ENCODE measurements at regions not wholly inside any gene's neighbourhood (a gene's known extent, or its start where the extent isn't known, plus 50 kb on each side); places are given as distances from the start of the nearest gene placed in this dataset.

GRCh38 chr3:106117490-106117858 lies 248.7 kb upstream of the CBLB start:
- no peak for TF ChIP-seq CTCF (IDR thresholded peaks at IDR 0.05; ENCODE audit: unreplicated experiment)
- peaks cover 7% of the 10 kb centered on the region for H3K4me1 Mint-ChIP-seq (ENCODE audit: unreplicated experiment)
- no peak overlapping the region for H3K27ac Mint-ChIP-seq (ENCODE audit: unreplicated experiment)
- no peak overlapping the region for H3K4me3 Mint-ChIP-seq (ENCODE audit: unreplicated experiment)
- no peaks in the 10 kb centered on the region for H3K36me3 Mint-ChIP-seq (ENCODE audit: low read depth, unreplicated experiment)
- DNase-seq (ENCODE audit: low spot score), result no peak
- H3K9me3 Mint-ChIP-seq (ENCODE audit: unreplicated experiment), result peaks cover 4% of the 10 kb centered on the region
- no peaks in the 10 kb centered on the region for H3K27me3 Mint-ChIP-seq (ENCODE audit: unreplicated experiment)

DNA sequence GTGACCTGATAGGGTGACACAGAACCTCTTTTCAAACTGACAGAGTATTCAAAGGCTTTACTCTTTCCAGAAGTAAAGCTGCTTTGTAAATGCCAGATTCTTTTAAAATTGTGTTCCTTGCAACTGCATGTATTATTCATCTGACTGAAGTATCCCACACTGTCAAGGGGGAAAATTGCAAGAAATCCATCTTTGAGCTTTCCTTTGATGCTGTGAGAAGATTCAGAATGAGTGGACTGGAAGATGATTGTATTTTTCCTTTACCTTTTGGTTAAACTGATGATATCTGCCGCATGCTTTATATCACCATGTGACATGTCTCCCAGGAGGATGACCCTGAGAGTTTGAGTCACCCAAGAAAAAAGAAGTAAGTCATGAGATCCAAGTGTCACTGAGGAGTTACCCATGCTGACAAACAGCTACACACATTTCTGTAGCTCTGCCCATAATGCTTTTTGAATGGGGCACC lies 250.8 kb upstream of the CBLB start:
- Mint-ChIP-seq H3K27ac (ENCODE audit: unreplicated experiment) (no peak overlapping the region), H3K4me1 (ENCODE audit: unreplicated experiment) (peaks cover 7% of the 10 kb centered on the region), H3K9me3 (ENCODE audit: unreplicated experiment) (no peaks in the 10 kb centered on the region), H3K36me3 (ENCODE audit: low read depth, unreplicated experiment) (no peaks in the 10 kb centered on the region), H3K27me3 (ENCODE audit: unreplicated experiment) (no peaks in the 10 kb centered on the region), H3K4me3 (ENCODE audit: unreplicated experiment) (no peak overlapping the region)
- TF ChIP-seq CTCF (IDR thresholded peaks at IDR 0.05; ENCODE audit: unreplicated experiment), result no peak
- DNase-seq (ENCODE audit: low spot score), result no peak

- no peak overlapping the region for H3K27ac Mint-ChIP-seq (ENCODE audit: unreplicated experiment)
- no peak overlapping the region for H3K4me3 Mint-ChIP-seq (ENCODE audit: unreplicated experiment)
- no peak for TF ChIP-seq CTCF (IDR thresholded peaks at IDR 0.05; ENCODE audit: unreplicated experiment)
- no peaks in the 10 kb centered on the region for H3K27me3 Mint-ChIP-seq (ENCODE audit: unreplicated experiment)
- no peaks in the 10 kb centered on the region for H3K36me3 Mint-ChIP-seq (ENCODE audit: low read depth, unreplicated experiment)
- no peaks in the 10 kb centered on the region for H3K9me3 Mint-ChIP-seq (ENCODE audit: unreplicated experiment)
- no peak for DNase-seq (ENCODE audit: low spot score)
- H3K4me1 Mint-ChIP-seq (ENCODE audit: unreplicated experiment), result peaks cover 7% of the 10 kb centered on the region
Measured at GRCh38 chr3:106120356-106120755, 251.5 kb upstream of the CBLB start.

DNA sequence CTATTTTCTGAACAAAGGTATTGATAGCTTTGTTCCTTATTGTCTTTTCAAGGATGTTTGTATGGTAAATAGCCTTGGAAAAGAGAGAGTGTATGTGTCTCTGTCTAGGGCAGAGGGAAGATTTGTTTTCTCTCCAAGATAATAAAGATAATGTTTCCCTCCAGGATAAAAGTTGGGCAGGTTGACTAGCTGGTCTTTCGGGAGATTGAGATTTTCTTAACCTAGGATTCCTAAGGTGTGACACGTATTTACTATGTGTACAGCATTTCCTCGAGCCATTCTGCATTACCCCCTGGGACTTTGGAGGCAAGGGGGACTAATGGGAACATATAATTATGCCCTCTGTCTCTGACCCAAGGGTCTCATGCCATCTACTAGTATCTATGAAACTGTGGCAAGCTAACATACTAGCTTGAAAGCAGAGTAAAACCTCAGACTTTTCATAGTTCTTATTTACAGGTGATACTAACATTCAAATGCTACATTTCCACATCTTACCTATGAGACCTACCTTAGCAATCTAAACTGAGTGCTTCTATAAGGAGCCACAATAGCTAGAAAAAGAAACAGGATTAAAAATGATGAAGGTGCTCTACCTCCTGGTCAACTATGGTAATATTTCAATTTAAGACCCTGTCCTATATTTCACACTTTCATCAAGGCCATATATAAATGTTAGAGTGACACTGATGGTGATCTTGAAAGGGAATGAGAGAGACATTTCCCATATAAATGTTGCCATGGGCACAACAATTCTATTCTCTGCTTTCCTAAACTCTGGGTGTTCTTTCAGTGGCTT lies 252.9 kb upstream of the CBLB start:
- Mint-ChIP-seq H3K9me3 (ENCODE audit: unreplicated experiment) (no peaks in the 10 kb centered on the region), H3K27me3 (ENCODE audit: unreplicated experiment) (no peaks in the 10 kb centered on the region), H3K36me3 (ENCODE audit: low read depth, unreplicated experiment) (no peaks in the 10 kb centered on the region), H3K27ac (ENCODE audit: unreplicated experiment) (no peak overlapping the region), H3K4me3 (ENCODE audit: unreplicated experiment) (no peak overlapping the region), H3K4me1 (ENCODE audit: unreplicated experiment) (peaks cover 8% of the 10 kb centered on the region)
- no peak for TF ChIP-seq CTCF (IDR thresholded peaks at IDR 0.05; ENCODE audit: unreplicated experiment)
- DNase-seq (ENCODE audit: low spot score), result no peak

GRCh38 chr3:106124818-106125217 lies 256.0 kb upstream of the CBLB start:
- Mint-ChIP-seq H3K27ac (ENCODE audit: unreplicated experiment) (no peak overlapping the region), H3K27me3 (ENCODE audit: unreplicated experiment) (no peaks in the 10 kb centered on the region), H3K4me1 (ENCODE audit: unreplicated experiment) (peaks cover 3% of the 10 kb centered on the region), H3K4me3 (ENCODE audit: unreplicated experiment) (no peak overlapping the region), H3K36me3 (ENCODE audit: low read depth, unreplicated experiment) (no peaks in the 10 kb centered on the region), H3K9me3 (ENCODE audit: unreplicated experiment) (no peaks in the 10 kb centered on the region)
- DNase-seq (ENCODE audit: low spot score), result no peak
- no peak for TF ChIP-seq CTCF (IDR thresholded peaks at IDR 0.05; ENCODE audit: unreplicated experiment)

All from endothelial cell (in vitro differentiated cells).